C4-2B (cell line): ENCODE measurements at regions not wholly inside any gene's neighbourhood (a gene's known extent, or its start where the extent isn't known, plus 50 kb on each side); places are given as distances from the start of the nearest gene placed in this dataset.

Source experiments
- ZFX ChIP-seq: fragments of 450-650 bp; IDR thresholded peaks from 2 replicates; pipeline ENCODE4 v1.6.1; 2017
- TF ChIP-seq, protein P1 (sequence below): fragments of 450-650 bp; conservative IDR thresholded peaks from 2 replicates; pipeline ENCODE4 v1.5.1; 2017; ENCODE audit warnings: mild to moderate bottlenecking

DNA sequence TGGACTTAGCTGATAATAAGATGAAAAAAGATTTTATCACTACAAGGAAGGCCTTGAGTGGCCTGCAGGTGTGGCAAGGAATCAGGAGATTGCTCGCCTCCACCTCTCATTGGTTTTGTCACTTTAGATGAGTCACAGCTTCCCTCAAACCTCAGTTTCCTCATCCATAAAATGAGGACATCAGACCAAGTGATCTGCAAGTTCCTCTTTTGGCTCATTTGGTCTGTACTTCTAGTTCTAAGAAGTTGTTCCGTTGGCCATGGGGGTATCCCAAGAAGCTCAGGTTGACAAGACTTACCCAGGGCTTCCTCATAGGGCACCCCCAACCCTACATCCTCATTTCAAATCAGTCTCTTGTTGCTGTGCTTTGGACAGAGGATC, 254.1 kb downstream of the UACA start:
- TF ChIP-seq, protein P1, sequence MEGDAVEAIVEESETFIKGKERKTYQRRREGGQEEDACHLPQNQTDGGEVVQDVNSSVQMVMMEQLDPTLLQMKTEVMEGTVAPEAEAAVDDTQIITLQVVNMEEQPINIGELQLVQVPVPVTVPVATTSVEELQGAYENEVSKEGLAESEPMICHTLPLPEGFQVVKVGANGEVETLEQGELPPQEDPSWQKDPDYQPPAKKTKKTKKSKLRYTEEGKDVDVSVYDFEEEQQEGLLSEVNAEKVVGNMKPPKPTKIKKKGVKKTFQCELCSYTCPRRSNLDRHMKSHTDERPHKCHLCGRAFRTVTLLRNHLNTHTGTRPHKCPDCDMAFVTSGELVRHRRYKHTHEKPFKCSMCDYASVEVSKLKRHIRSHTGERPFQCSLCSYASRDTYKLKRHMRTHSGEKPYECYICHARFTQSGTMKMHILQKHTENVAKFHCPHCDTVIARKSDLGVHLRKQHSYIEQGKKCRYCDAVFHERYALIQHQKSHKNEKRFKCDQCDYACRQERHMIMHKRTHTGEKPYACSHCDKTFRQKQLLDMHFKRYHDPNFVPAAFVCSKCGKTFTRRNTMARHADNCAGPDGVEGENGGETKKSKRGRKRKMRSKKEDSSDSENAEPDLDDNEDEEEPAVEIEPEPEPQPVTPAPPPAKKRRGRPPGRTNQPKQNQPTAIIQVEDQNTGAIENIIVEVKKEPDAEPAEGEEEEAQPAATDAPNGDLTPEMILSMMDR = no peak
- TF ChIP-seq ZFX = no peak
